Psoas muscle (tissue), 7 donors: ENCODE measurements at regions not wholly inside any gene's neighbourhood (a gene's known extent, or its start where the extent isn't known, plus 50 kb on each side); places are given as distances from the start of the nearest gene placed in this dataset.
"Not testable (repeated sequence)": the region's sequence is repeated elsewhere in the genome, so short reads cannot be mapped to it uniquely, and the experiment has no call there.

Source experiments
- ATAC-seq, 4 donors: fragments of 200-7000 bp; cut with Tn5 transposase; one replicate each; pipeline ENCODE4 v1.9.1; 2020; ENCODE audit warnings: moderate library complexity in 3 of 4, mild to moderate bottlenecking in 2 of 4
- DNase-seq, 2 donors: peaks; one replicate each; pipeline ENCODE4 v3.0.0-alpha.2; 2020
- H3K27ac ChIP-seq: fragments of 200-600 bp; one replicate; pipeline ENCODE4 v1.8.0; 2022
- H3K27me3 ChIP-seq, 3 donors: fragments of 200-600 bp in 1 of 3; one replicate each; pipeline versions ENCODE4 v1.6.1 to v1.8.0; 2013 to 2022; ENCODE audit warnings: low read length in 2 of 3, mild to moderate bottlenecking in 2 of 3, moderate library complexity in 1 of 3; ENCODE audit not compliant: insufficient read depth in 3 of 3
- H3K36me3 ChIP-seq, 2 donors: fragments of 200-600 bp in 1 of 2; one replicate each; pipeline versions ENCODE4 v1.6.1 to v1.8.0; 2013 to 2022; ENCODE audit warnings: low read depth in 1 of 2, mild to moderate bottlenecking in 1 of 2, moderate library complexity in 1 of 2; ENCODE audit not compliant: insufficient read depth in 1 of 2
- H3K4me1 ChIP-seq: fragments of 200-600 bp; one replicate; pipeline ENCODE4 v1.8.0; 2022
- H3K4me3 ChIP-seq: fragments of 200-600 bp; one replicate; pipeline ENCODE4 v1.8.0; 2022; ENCODE audit warnings: mild to moderate bottlenecking
- H3K9me3 ChIP-seq: fragments of 200-600 bp; one replicate; pipeline ENCODE4 v1.8.0; 2022
- CTCF ChIP-seq: fragments of 200-600 bp; IDR thresholded peaks from one replicate; pipeline ENCODE4 v1.8.0; 2022; ENCODE audit warnings: antibody characterized with exemption
- WGBS, 3 donors: extraction: QIAGEN DNeasy Blood & Tissue Kit; methylation state at CpG; one replicate each; pipeline versions ENCODE4 v1.1.6 to v1.1.7; 2013; 5-methylcytosine and 5-hydroxymethylcytosine counted together
- intact Hi-C, 2 donors: fragments of 100-400 bp; cut with DNase I; formaldehyde crosslinking; loops; one replicate each; pipeline versions ENCODE4 v1.11.0 to v1.14.2; 2022
- donor health status: healthy with polysubstance abuse.
- donor health status: DM: no; HTN: no; CAD: no; lungs with moderate emphysema.
- donor health status: Bipolar disorder and iron deficiency.
- donor health status: healthy.
- donor health status: DM: yes; HTN: yes; CAD: no.
- donor health status: DM: no; HTN: no; CAD: no.
- donor health status: DM: yes; HTN: yes; CAD: no.

- Histone ChIP-seq H3K4me3 (no peak overlapping the region), H3K9me3 (no peaks in the 10 kb centered on the region), H3K4me1 (peaks cover 39% of the 10 kb centered on the region), H3K27me3 (no peaks in the 10 kb centered on the region), H3K27ac (peak overlapping the region; percentile 92), H3K36me3 (peaks cover 0 to 7% of the 10 kb centered on the region in 2 donors)
- DNase-seq, result no peak
- TF ChIP-seq CTCF, result no peak
- 83 to 98% (median 85%) methylated on average over 3 of the region's 3 CpGs for WGBS, 3 donors
- ATAC-seq, result no peak
- intact Hi-C loops, result no loop called here
Measured at GRCh38 chr1:184832517-184832916, 77.9 kb upstream of the EDEM3 start.

GRCh38 chr1:184829496-184829895 is 74.8 kb upstream of the EDEM3 start:
- peak in 1 of 2 donors; percentile 67 for DNase-seq
- peaks cover 52% of the 10 kb centered on the region for H3K4me1 ChIP-seq
- not testable (repeated sequence) for H3K4me3 ChIP-seq, H3K9me3 ChIP-seq, H3K27me3 ChIP-seq, H3K36me3 ChIP-seq
- WGBS, 3 donors, result 30 to 51% (median 32%) methylated on average over 6 of the region's 6 CpGs
- H3K27ac ChIP-seq, result peak overlapping the region; percentile 92
- peak; percentile 45 to 62 (median 52) for ATAC-seq
- intact Hi-C loops, result loop anchor here in 1 of 2 donors (5.0 kb wide), 1 partner anchor 63 kb away; no protein-coding TSS in a partner anchor

GRCh38 chr1:184828369-184828717 is 73.7 kb upstream of the EDEM3 start:
- Histone ChIP-seq H3K36me3 (peaks cover 0 to 7% of the 10 kb centered on the region in 2 donors), H3K9me3 (no peaks in the 10 kb centered on the region), H3K4me1 (peaks cover 64% of the 10 kb centered on the region), H3K4me3 (no peak overlapping the region), H3K27ac (peak overlapping the region; percentile 92), H3K27me3 (no peaks in the 10 kb centered on the region)
- TF ChIP-seq CTCF, result no peak
- intact Hi-C loops, result loop anchor here in 1 of 2 donors (1.0 to 5.0 kb wide), 2 partner anchors 10 to 64 kb away; no protein-coding TSS in a partner anchor
- no peak for DNase-seq
- WGBS, 3 donors, result 50 to 67% (median 57%) methylated on average over 2 of the region's 2 CpGs
- peak in 3 of 4 donors; percentile 4 to 7 (median 5) for ATAC-seq

- Histone ChIP-seq H3K36me3 (peaks cover 0 to 11% of the 10 kb centered on the region in 2 donors), H3K4me1 (peaks cover 69% of the 10 kb centered on the region), H3K27me3 (no peaks in the 10 kb centered on the region), H3K27ac (peak overlapping the region; percentile 92), H3K4me3 (no peak overlapping the region), H3K9me3 (no peaks in the 10 kb centered on the region)
- ATAC-seq (peak; percentile 87 to 88 (median 88)), DNase-seq (no peak)
- WGBS, 3 donors, result 46 to 66% (median 46%) methylated on average over 8 of the region's 8 CpGs
- TF ChIP-seq CTCF, result no peak
- intact Hi-C loops, result loop anchor here in 1 of 2 donors (1.0 to 5.0 kb wide), 2 partner anchors 11 to 65 kb away; no protein-coding TSS in a partner anchor
Measured at GRCh38 chr1:184827600-184828368, 73.1 kb upstream of the EDEM3 start.

GRCh38 chr1:184826001-184826400 is 71.3 kb upstream of the EDEM3 start:
- peak overlapping the region; percentile 92 for H3K27ac ChIP-seq
- H3K36me3 ChIP-seq, result peaks cover 0 to 11% of the 10 kb centered on the region in 2 donors
- no peak for DNase-seq
- no peaks in the 10 kb centered on the region for H3K27me3 ChIP-seq
- H3K9me3 ChIP-seq, result no peaks in the 10 kb centered on the region
- no peak overlapping the region for H3K4me3 ChIP-seq
- no peak for ATAC-seq
- intact Hi-C loops, result loop anchor here in 1 of 2 donors (5.0 kb wide), 1 partner anchor 66 kb away; no protein-coding TSS in a partner anchor
- H3K4me1 ChIP-seq, result peaks cover 79% of the 10 kb centered on the region
- WGBS, 3 donors, result 23 to 31% (median 25%) methylated on average over 5 of the region's 5 CpGs
- TF ChIP-seq CTCF, result no peak
